Gastroesophageal sphincter (tissue), 3 donors: ENCODE measurements at regions not wholly inside any gene's neighbourhood (a gene's known extent, or its start where the extent isn't known, plus 50 kb on each side); places are given as distances from the start of the nearest gene placed in this dataset.

Source experiments
- CTCF ChIP-seq, 4 experiments: fragments of 200-600 bp in 2 of 4; fragments of 450-650 bp in 2 of 4; sonication (generic) in 1 of 4; IDR thresholded peaks; one replicate each; pipeline ENCODE4 v1.5.1; 2017 to 2019; ENCODE audit warnings: antibody characterized with exemption in 4 of 4, mild to moderate bottlenecking in 2 of 4, moderate library complexity in 2 of 4
- EP300 ChIP-seq: sonication (generic); formaldehyde crosslinking; IDR thresholded peaks from one replicate; pipeline ENCODE4 v1.6.1; 2017; ENCODE audit warnings: antibody characterized with exemption, mild to moderate bottlenecking
- POLR2AphosphoS5 ChIP-seq: sonication (generic); formaldehyde crosslinking; IDR thresholded peaks from one replicate; pipeline ENCODE4 v1.6.1; 2017; ENCODE audit warnings: antibody characterized with exemption

DNA sequence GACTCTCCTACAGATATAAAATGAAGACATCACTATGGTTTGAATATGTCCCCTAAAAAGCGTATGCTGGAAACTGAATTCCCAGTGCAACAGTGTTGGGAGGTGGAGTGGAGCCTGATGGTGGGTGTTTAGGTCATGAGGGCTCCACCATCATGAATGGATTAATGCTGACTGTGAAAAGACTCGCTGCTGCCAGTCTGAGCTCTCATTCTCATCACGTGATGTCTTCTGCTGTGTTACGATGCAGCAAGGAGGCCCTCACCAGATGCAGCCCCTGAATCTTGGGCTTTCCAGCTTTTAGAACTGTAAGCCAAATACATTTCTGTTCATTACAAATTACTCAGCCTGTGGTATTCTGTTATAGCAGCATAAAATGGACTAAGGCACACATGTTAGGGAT lies 73.8 kb upstream of the PPP2R5A start:
- TF ChIP-seq CTCF (IDR thresholded peaks at IDR 0.05) = no peak
- no peak for TF ChIP-seq EP300
- TF ChIP-seq POLR2AphosphoS5 = no peak
